ENCODE measurements at regions not wholly inside any gene's neighbourhood (a gene's known extent, or its start where the extent isn't known, plus 50 kb on each side); places are given as distances from the start of the nearest gene placed in this dataset.

DNA sequence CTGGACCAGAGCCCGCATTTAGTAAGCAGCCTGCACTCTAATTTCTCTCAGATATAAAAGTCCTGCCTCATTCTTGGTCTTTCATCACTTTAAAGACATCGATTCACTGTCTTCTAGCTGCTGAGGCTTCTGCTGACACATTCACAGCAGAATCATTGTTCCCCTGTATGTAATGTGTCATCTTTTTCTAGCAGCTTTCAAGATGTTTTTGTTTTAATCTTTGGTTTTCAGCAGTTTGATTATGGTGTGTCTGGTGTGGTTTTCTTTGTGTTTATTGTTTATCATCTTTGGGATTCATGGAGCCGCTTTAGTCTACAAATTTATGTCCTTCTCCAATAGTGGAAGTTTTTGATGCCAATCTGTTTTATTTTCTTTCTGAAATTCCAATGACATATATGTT is 157.3 kb upstream of the STMND1 start:
- no peak overlapping the region for H2AFZ ChIP-seq (ENCODE audit: low read depth, low read length)
- TF ChIP-seq, protein P1, sequence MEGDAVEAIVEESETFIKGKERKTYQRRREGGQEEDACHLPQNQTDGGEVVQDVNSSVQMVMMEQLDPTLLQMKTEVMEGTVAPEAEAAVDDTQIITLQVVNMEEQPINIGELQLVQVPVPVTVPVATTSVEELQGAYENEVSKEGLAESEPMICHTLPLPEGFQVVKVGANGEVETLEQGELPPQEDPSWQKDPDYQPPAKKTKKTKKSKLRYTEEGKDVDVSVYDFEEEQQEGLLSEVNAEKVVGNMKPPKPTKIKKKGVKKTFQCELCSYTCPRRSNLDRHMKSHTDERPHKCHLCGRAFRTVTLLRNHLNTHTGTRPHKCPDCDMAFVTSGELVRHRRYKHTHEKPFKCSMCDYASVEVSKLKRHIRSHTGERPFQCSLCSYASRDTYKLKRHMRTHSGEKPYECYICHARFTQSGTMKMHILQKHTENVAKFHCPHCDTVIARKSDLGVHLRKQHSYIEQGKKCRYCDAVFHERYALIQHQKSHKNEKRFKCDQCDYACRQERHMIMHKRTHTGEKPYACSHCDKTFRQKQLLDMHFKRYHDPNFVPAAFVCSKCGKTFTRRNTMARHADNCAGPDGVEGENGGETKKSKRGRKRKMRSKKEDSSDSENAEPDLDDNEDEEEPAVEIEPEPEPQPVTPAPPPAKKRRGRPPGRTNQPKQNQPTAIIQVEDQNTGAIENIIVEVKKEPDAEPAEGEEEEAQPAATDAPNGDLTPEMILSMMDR (IDR thresholded peaks at IDR 0.05; ENCODE audit: poor library complexity, severe bottlenecking), result no peak
- TF ChIP-seq POLR2AphosphoS5 (IDR thresholded peaks at IDR 0.05) (no peak), TAF1 (IDR thresholded peaks at IDR 0.05; ENCODE audit: low read depth) (no peak), EZH2 (IDR thresholded peaks at IDR 0.05; ENCODE audit: borderline replicate concordance, insufficient read depth, low read length, poor library complexity, severe bottlenecking) (no peak), SMC3 (conservative IDR thresholded peaks at IDR 0.05; ENCODE audit: poor library complexity) (no peak), EP300 (conservative IDR thresholded peaks at IDR 0.05; ENCODE audit: poor library complexity, severe bottlenecking) (no peak), RAD21 (conservative IDR thresholded peaks at IDR 0.05) (no peak), MXI1 (conservative IDR thresholded peaks at IDR 0.05; ENCODE audit: poor library complexity, severe bottlenecking) (no peak)
- TF ChIP-seq, protein P2, sequence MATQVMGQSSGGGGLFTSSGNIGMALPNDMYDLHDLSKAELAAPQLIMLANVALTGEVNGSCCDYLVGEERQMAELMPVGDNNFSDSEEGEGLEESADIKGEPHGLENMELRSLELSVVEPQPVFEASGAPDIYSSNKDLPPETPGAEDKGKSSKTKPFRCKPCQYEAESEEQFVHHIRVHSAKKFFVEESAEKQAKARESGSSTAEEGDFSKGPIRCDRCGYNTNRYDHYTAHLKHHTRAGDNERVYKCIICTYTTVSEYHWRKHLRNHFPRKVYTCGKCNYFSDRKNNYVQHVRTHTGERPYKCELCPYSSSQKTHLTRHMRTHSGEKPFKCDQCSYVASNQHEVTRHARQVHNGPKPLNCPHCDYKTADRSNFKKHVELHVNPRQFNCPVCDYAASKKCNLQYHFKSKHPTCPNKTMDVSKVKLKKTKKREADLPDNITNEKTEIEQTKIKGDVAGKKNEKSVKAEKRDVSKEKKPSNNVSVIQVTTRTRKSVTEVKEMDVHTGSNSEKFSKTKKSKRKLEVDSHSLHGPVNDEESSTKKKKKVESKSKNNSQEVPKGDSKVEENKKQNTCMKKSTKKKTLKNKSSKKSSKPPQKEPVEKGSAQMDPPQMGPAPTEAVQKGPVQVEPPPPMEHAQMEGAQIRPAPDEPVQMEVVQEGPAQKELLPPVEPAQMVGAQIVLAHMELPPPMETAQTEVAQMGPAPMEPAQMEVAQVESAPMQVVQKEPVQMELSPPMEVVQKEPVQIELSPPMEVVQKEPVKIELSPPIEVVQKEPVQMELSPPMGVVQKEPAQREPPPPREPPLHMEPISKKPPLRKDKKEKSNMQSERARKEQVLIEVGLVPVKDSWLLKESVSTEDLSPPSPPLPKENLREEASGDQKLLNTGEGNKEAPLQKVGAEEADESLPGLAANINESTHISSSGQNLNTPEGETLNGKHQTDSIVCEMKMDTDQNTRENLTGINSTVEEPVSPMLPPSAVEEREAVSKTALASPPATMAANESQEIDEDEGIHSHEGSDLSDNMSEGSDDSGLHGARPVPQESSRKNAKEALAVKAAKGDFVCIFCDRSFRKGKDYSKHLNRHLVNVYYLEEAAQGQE (IDR thresholded peaks at IDR 0.05; ENCODE audit: borderline replicate concordance), result no peak
- H3K27me3 ChIP-seq (ENCODE audit: insufficient read depth, low read depth, low read length), result no peaks in the 10 kb centered on the region
- H3K4me2 ChIP-seq (ENCODE audit: low read length), result no peak overlapping the region
- no peak overlapping the region for H3K9ac ChIP-seq (ENCODE audit: low read length)
- no peaks in the 10 kb centered on the region for H3F3A ChIP-seq (ENCODE audit: insufficient read depth, low read length, poor library complexity, severe bottlenecking)
- no peaks in the 10 kb centered on the region for H3K79me2 ChIP-seq (replicated peaks; ENCODE audit: insufficient read depth, low read length)
- no peak overlapping the region for H3K4me3 ChIP-seq (ENCODE audit: low read length)
- no peak overlapping the region for H3K27ac ChIP-seq (ENCODE audit: low read length)
- no peaks in the 10 kb centered on the region for H3K36me3 ChIP-seq (ENCODE audit: insufficient read depth, low read length)
- no peaks in the 10 kb centered on the region for H3K9me3 ChIP-seq (ENCODE audit: low read length)
- H4K20me1 ChIP-seq (ENCODE audit: insufficient read depth), result no peaks in the 10 kb centered on the region
- no peaks in the 10 kb centered on the region for H3K9me2 ChIP-seq (ENCODE audit: insufficient read depth, low read length)

GRCh38 chr6:16939839-16940238 is 162.0 kb upstream of the STMND1 start:
- Histone ChIP-seq H3K9ac (ENCODE audit: low read length) (no peak overlapping the region), H3K4me3 (ENCODE audit: low read length) (no peak overlapping the region), H3K9me3 (ENCODE audit: low read length) (no peaks in the 10 kb centered on the region), H3K27me3 (ENCODE audit: insufficient read depth, low read depth, low read length) (no peaks in the 10 kb centered on the region), H3K79me2 (replicated peaks; ENCODE audit: insufficient read depth, low read length) (no peaks in the 10 kb centered on the region), H4K20me1 (ENCODE audit: insufficient read depth) (no peaks in the 10 kb centered on the region), H3K9me2 (ENCODE audit: insufficient read depth, low read length) (no peaks in the 10 kb centered on the region), H3F3A (ENCODE audit: insufficient read depth, low read length, poor library complexity, severe bottlenecking) (no peaks in the 10 kb centered on the region), H3K27ac (ENCODE audit: low read length) (no peak overlapping the region), H3K4me2 (ENCODE audit: low read length) (no peak overlapping the region), H3K36me3 (ENCODE audit: insufficient read depth, low read length) (no peaks in the 10 kb centered on the region), H2AFZ (ENCODE audit: low read depth, low read length) (no peak overlapping the region)
- no peak for TF ChIP-seq EP300 (conservative IDR thresholded peaks at IDR 0.05; ENCODE audit: poor library complexity, severe bottlenecking)
- no peak for TF ChIP-seq EZH2 (IDR thresholded peaks at IDR 0.05; ENCODE audit: borderline replicate concordance, insufficient read depth, low read length, poor library complexity, severe bottlenecking)
- no peak for TF ChIP-seq POLR2AphosphoS5 (IDR thresholded peaks at IDR 0.05)
- TF ChIP-seq MXI1 (conservative IDR thresholded peaks at IDR 0.05; ENCODE audit: poor library complexity, severe bottlenecking), result no peak
